IPS-20b (cell line): ENCODE measurements at regions not wholly inside any gene's neighbourhood (a gene's known extent, or its start where the extent isn't known, plus 50 kb on each side); places are given as distances from the start of the nearest gene placed in this dataset.
"Not testable (repeated sequence)": the region's sequence is repeated elsewhere in the genome, so short reads cannot be mapped to it uniquely, and the experiment has no call there.

ENCODE experiments used
- H3K27ac ChIP-seq: one replicate; pipeline ENCODE4 v1.5.1; 2013; ENCODE audit warnings: low read length
- H3K27me3 ChIP-seq: 2 replicates; pipeline ENCODE4 v1.6.1; 2013; ENCODE audit warnings: mild to moderate bottlenecking, low read length, inconsistent platforms; ENCODE audit not compliant: insufficient read depth
- H3K36me3 ChIP-seq: 2 replicates; pipeline ENCODE4 v1.6.1; 2013; ENCODE audit warnings: low read depth, mild to moderate bottlenecking, inconsistent platforms, low read length, moderate library complexity; ENCODE audit not compliant: insufficient read depth
- H3K4me1 ChIP-seq: 2 replicates; pipeline ENCODE4 v1.6.1; 2013; ENCODE audit warnings: mild to moderate bottlenecking, control low read depth, inconsistent platforms, low read length, moderate library complexity; ENCODE audit not compliant: insufficient read depth
- H3K4me3 ChIP-seq: 2 replicates; pipeline ENCODE4 v1.5.1; 2013; ENCODE audit warnings: mild to moderate bottlenecking, low read length, inconsistent platforms
- H3K9ac ChIP-seq: 2 replicates; pipeline ENCODE4 v1.6.1; 2013; ENCODE audit warnings: low read depth, mild to moderate bottlenecking, inconsistent platforms, low read length, moderate library complexity
- H3K9me3 ChIP-seq: 2 replicates; pipeline ENCODE4 v1.6.1; 2013; ENCODE audit warnings: mild to moderate bottlenecking, low read depth, low read length, inconsistent platforms; ENCODE audit not compliant: insufficient read depth

- H3K9me3 ChIP-seq, result no peaks in the 10 kb centered on the region
- H3K4me3 ChIP-seq, result no peak overlapping the region
- no peak overlapping the region for H3K9ac ChIP-seq
- H3K27ac ChIP-seq, result no peak overlapping the region
- no peaks in the 10 kb centered on the region for H3K27me3 ChIP-seq
- no peaks in the 10 kb centered on the region for H3K4me1 ChIP-seq
- H3K36me3 ChIP-seq, result peaks cover 20% of the 10 kb centered on the region; the same call in 1 of the 2 replicates
Measured at GRCh38 chr5:25419684-25420083, 774.9 kb upstream of the CDH10 start.

- H3K27ac ChIP-seq, result no peak overlapping the region
Measured at GRCh38 chr5:25418978-25419377, 774.2 kb upstream of the CDH10 start.

GRCh38 chr5:25418319-25418859, 773.6 kb upstream of the CDH10 start:
- no peak overlapping the region for H3K27ac ChIP-seq
- H3K4me3 ChIP-seq, result no peak overlapping the region
- H3K36me3 ChIP-seq, result peaks cover 17% of the 10 kb centered on the region; the same call in 1 of the 2 replicates
- H3K9ac ChIP-seq, result no peak overlapping the region
- no peaks in the 10 kb centered on the region for H3K4me1 ChIP-seq
- no peaks in the 10 kb centered on the region for H3K27me3 ChIP-seq
- no peaks in the 10 kb centered on the region for H3K9me3 ChIP-seq

More at GRCh38 chr5:25418978-25419377, 774.2 kb upstream of the CDH10 start:
- H3K9me3 ChIP-seq, result no peaks in the 10 kb centered on the region
- H3K36me3 ChIP-seq, result peaks cover 16% of the 10 kb centered on the region; the same call in 1 of the 2 replicates
- no peaks in the 10 kb centered on the region for H3K27me3 ChIP-seq
- H3K9ac ChIP-seq, result no peak overlapping the region
- no peak overlapping the region for H3K4me3 ChIP-seq
- no peaks in the 10 kb centered on the region for H3K4me1 ChIP-seq

GRCh38 chr5:25416960-25417359, 772.2 kb upstream of the CDH10 start:
- Histone ChIP-seq H3K4me1 (no peaks in the 10 kb centered on the region), H3K27me3 (no peaks in the 10 kb centered on the region), H3K4me3 (no peak overlapping the region), H3K9me3 (no peaks in the 10 kb centered on the region), H3K9ac (no peak overlapping the region), H3K27ac (no peak overlapping the region), H3K36me3 (peaks cover 31% of the 10 kb centered on the region; the same call in 1 of the 2 replicates)

- Histone ChIP-seq H3K9me3 (no peaks in the 10 kb centered on the region), H3K27ac (no peak overlapping the region), H3K4me3 (no peak overlapping the region), H3K36me3 (peaks cover 29% of the 10 kb centered on the region; the same call in 1 of the 2 replicates), H3K27me3 (no peaks in the 10 kb centered on the region), H3K9ac (no peak overlapping the region), H3K4me1 (no peaks in the 10 kb centered on the region)
Measured at GRCh38 chr5:25415970-25416369, 771.2 kb upstream of the CDH10 start.

- Histone ChIP-seq H3K27ac (no peak overlapping the region), H3K27me3 (no peaks in the 10 kb centered on the region), H3K9ac (no peak overlapping the region), H3K4me3 (no peak overlapping the region), H3K36me3 (peaks cover 20% of the 10 kb centered on the region; the same call in 1 of the 2 replicates), H3K4me1 (no peaks in the 10 kb centered on the region), H3K9me3 (no peaks in the 10 kb centered on the region)
Measured at GRCh38 chr5:25414742-25415141, 770.0 kb upstream of the CDH10 start.

GRCh38 chr5:25412116-25412661, 767.4 kb upstream of the CDH10 start:
- H3K9me3 ChIP-seq, result no peaks in the 10 kb centered on the region
- no peaks in the 10 kb centered on the region for H3K27me3 ChIP-seq
- H3K4me1 ChIP-seq, result no peaks in the 10 kb centered on the region
- no peak overlapping the region for H3K9ac ChIP-seq
- H3K36me3 ChIP-seq, result peaks cover 24% of the 10 kb centered on the region
- no peak overlapping the region for H3K27ac ChIP-seq
- no peak overlapping the region for H3K4me3 ChIP-seq

GRCh38 chr5:25407365-25407764, 762.6 kb upstream of the CDH10 start:
- H3K27me3 ChIP-seq, H3K4me1 ChIP-seq, H3K4me3 ChIP-seq, H3K9ac ChIP-seq, H3K27ac ChIP-seq: not testable (repeated sequence)
- peaks cover 31% of the 10 kb centered on the region for H3K36me3 ChIP-seq
- H3K9me3 ChIP-seq, result peaks cover 11% of the 10 kb centered on the region; the same call in 1 of the 2 replicates

- Histone ChIP-seq H3K4me3 (no peak overlapping the region), H3K36me3 (peaks cover 26% of the 10 kb centered on the region), H3K27ac (no peak overlapping the region), H3K4me1 (no peaks in the 10 kb centered on the region), H3K9ac (no peak overlapping the region), H3K27me3 (no peaks in the 10 kb centered on the region), H3K9me3 (peaks cover 24% of the 10 kb centered on the region)
Measured at GRCh38 chr5:25405850-25406249, 761.1 kb upstream of the CDH10 start.

- Histone ChIP-seq H3K4me3 (no peak overlapping the region), H3K9ac (no peak overlapping the region), H3K9me3 (peaks cover 24% of the 10 kb centered on the region), H3K27ac (no peak overlapping the region), H3K4me1 (no peaks in the 10 kb centered on the region), H3K36me3 (peaks cover 14% of the 10 kb centered on the region; the same call in 1 of the 2 replicates), H3K27me3 (no peaks in the 10 kb centered on the region)
Measured at GRCh38 chr5:25399878-25400480, 755.2 kb upstream of the CDH10 start.

GRCh38 chr5:25393957-25394356, 749.2 kb upstream of the CDH10 start:
- no peaks in the 10 kb centered on the region for H3K36me3 ChIP-seq
- H3K27ac ChIP-seq, result no peak overlapping the region
- no peak overlapping the region for H3K9ac ChIP-seq
- H3K27me3 ChIP-seq, result no peaks in the 10 kb centered on the region
- no peak overlapping the region for H3K4me3 ChIP-seq
- H3K9me3 ChIP-seq, result no peaks in the 10 kb centered on the region
- peaks cover 6% of the 10 kb centered on the region; the same call in 1 of the 2 replicates for H3K4me1 ChIP-seq

GRCh38 chr5:25393256-25393655, 748.5 kb upstream of the CDH10 start:
- Histone ChIP-seq H3K4me1 (peaks cover 6% of the 10 kb centered on the region; the same call in 1 of the 2 replicates), H3K9me3 (no peaks in the 10 kb centered on the region), H3K36me3 (no peaks in the 10 kb centered on the region), H3K27ac (no peak overlapping the region), H3K27me3 (no peaks in the 10 kb centered on the region), H3K9ac (no peak overlapping the region), H3K4me3 (no peak overlapping the region)
